Omental fat pad (tissue), 3 donors: ENCODE measurements at regions not wholly inside any gene's neighbourhood (a gene's known extent, or its start where the extent isn't known, plus 50 kb on each side); places are given as distances from the start of the nearest gene placed in this dataset.

Source experiments
- ATAC-seq: fragments of 150-250 bp; one replicate; pipeline ENCODE4 v1.9.1; 2016; ENCODE audit warnings: mild to moderate bottlenecking, moderate library complexity; ENCODE audit not compliant: low FRiP score
- DNase-seq: peaks from one replicate; pipeline ENCODE4 v3.0.0-alpha.2; 2019; ENCODE audit warnings: low spot score
- CTCF ChIP-seq, 3 donors: fragments of 450-650 bp; IDR thresholded peaks; one replicate each; pipeline ENCODE4 v1.5.1; 2016 to 2017; ENCODE audit warnings: antibody characterized with exemption in 3 of 3, mild to moderate bottlenecking in 3 of 3, moderate library complexity in 2 of 3

- ATAC-seq (no peak), DNase-seq (no peak)
- TF ChIP-seq CTCF (IDR thresholded peaks at IDR 0.05), result no peak
These were observed 70.7 kb upstream of the MYCBP2 start for GRCh38 chr13:77397636-77398035.

- ATAC-seq, result no peak
- TF ChIP-seq CTCF (IDR thresholded peaks at IDR 0.05), result no peak
- no peak for DNase-seq
These were observed 64.6 kb upstream of the MYCBP2 start for GRCh38 chr13:77391475-77391874.

- TF ChIP-seq CTCF (IDR thresholded peaks at IDR 0.05), result no peak
- DNase-seq (no peak), ATAC-seq (no peak)
These were observed 63.5 kb upstream of the MYCBP2 start for GRCh38 chr13:77390391-77390790.

- no peak for DNase-seq
- no peak for TF ChIP-seq CTCF (IDR thresholded peaks at IDR 0.05)
- ATAC-seq, result no peak
These were observed 62.7 kb upstream of the MYCBP2 start for GRCh38 chr13:77389625-77390000.

- DNase-seq (no peak), ATAC-seq (no peak)
- TF ChIP-seq CTCF (IDR thresholded peaks at IDR 0.05), result no peak
These were observed 62.2 kb upstream of the MYCBP2 start for GRCh38 chr13:77388944-77389624.

GRCh38 chr13:77387607-77388200, 60.8 kb upstream of the MYCBP2 start:
- no peak for ATAC-seq
- TF ChIP-seq CTCF (IDR thresholded peaks at IDR 0.05), result no peak
- DNase-seq, result no peak
